ENCODE measurements at regions not wholly inside any gene's neighbourhood (a gene's known extent, or its start where the extent isn't known, plus 50 kb on each side); places are given as distances from the start of the nearest gene placed in this dataset.

DNA sequence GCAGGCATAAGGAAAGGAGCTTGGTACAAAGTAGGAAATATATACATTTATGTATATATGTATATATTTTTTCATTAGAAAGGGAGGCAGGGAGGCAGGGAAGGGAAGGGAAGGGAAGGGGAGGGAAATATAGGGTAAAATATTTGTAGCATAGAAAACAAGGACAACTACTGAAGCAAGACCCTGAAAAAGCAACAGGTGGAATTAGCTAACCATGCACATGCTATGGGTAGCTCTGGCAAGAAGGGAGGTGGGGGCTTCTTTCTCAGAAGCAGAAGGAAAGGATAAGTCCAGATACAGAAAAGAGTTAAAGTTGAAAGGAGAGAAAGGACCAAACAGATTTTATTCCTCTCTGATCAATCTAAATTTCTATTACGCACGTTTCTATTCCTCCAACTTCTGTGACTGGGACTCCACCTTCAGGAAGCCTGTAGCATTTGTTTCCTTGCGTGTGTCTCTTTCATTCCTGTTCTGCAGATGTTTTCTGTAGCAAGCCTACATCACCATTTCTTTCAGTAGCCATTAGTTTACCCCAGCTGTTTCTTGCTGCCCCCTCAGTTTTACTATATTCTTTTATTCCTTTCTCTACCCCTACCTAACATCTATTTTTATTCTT, 82.9 kb downstream of the OR13H1 start:
- no peaks in the 10 kb centered on the region for H3K36me3 ChIP-seq (ENCODE audit: control insufficient read depth in 2 of 2, insufficient read depth in 1 of 2, low read length in 2 of 2)
- CTCF ChIA-PET, result interaction anchor here (0.6 to 1.2 kb wide), 3 partner anchors 122 to 652 kb away, joined by 3 to 4 read pairs (median 3); no protein-coding TSS in a partner anchor

DNA sequence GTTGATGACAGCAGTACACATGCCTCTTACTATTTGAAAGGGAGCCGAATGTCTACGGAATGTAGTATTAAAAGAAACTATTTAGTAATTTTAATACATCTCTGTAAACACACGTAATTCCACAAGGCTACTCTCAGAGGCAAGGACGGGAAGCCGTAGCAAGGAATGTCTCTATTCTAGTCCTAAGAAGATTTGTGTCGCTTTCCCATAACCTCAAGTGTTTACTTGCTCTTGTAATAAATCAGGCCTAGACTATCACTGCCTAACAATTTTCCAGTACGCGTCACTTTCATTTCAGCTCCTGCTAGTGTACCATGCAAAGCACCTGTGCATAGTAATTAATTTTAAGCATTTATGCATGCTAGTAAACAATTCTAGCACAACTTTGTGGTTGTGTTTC, 86.7 kb downstream of the OR13H1 start:
- Histone ChIP-seq H3K4me3 (ENCODE audit: low read depth, low read length) (no peak overlapping the region), H3K36me3 (ENCODE audit: control insufficient read depth in 2 of 2, insufficient read depth in 1 of 2, low read length in 2 of 2) (no peaks in the 10 kb centered on the region), H3K9me3 (ENCODE audit: control insufficient read depth, insufficient read depth, low read depth, low read length) (no peaks in the 10 kb centered on the region; the same call in 1 of the 2 replicates), H3K4me1 (ENCODE audit: control insufficient read depth, insufficient read depth, low read length) (no peaks in the 10 kb centered on the region), H3K27ac (ENCODE audit: extremely low read depth, low read depth, low read length) (no peak overlapping the region)
- ChIA-PET CTCF (interaction anchor here (0.7 to 2.0 kb wide), 2 partner anchors 530 to 635 kb away, joined by 3 to 10 read pairs; no protein-coding TSS in a partner anchor), POLR2A (no interaction called here)
- TF ChIP-seq, protein P1, sequence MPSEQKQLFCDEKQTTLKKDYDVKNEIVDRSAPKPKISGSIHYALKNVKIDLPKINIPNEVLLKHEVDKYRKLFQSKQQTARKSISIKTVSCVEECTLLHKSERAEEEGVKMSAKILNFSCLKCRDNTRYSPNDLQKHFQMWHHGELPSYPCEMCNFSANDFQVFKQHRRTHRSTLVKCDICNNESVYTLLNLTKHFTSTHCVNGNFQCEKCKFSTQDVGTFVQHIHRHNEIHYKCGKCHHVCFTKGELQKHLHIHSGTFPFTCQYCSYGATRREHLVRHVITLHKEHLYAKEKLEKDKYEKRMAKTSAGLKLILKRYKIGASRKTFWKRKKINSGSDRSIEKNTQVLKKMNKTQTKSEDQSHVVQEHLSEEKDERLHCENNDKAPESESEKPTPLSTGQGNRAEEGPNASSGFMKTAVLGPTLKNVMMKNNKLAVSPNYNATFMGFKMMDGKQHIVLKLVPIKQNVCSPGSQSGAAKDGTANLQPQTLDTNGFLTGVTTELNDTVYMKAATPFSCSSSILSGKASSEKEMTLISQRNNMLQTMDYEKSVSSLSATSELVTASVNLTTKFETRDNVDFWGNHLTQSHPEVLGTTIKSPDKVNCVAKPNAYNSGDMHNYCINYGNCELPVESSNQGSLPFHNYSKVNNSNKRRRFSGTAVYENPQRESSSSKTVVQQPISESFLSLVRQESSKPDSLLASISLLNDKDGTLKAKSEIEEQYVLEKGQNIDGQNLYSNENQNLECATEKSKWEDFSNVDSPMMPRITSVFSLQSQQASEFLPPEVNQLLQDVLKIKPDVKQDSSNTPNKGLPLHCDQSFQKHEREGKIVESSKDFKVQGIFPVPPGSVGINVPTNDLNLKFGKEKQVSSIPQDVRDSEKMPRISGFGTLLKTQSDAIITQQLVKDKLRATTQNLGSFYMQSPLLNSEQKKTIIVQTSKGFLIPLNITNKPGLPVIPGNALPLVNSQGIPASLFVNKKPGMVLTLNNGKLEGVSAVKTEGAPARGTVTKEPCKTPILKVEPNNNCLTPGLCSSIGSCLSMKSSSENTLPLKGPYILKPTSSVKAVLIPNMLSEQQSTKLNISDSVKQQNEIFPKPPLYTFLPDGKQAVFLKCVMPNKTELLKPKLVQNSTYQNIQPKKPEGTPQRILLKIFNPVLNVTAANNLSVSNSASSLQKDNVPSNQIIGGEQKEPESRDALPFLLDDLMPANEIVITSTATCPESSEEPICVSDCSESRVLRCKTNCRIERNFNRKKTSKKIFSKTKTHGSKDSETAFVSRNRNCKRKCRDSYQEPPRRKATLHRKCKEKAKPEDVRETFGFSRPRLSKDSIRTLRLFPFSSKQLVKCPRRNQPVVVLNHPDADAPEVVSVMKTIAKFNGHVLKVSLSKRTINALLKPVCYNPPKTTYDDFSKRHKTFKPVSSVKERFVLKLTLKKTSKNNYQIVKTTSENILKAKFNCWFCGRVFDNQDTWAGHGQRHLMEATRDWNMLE (tag by site-specific recombination; conservative IDR thresholded peaks at IDR 0.05; ENCODE audit: low read depth), result no peak
- TF ChIP-seq, protein P2, sequence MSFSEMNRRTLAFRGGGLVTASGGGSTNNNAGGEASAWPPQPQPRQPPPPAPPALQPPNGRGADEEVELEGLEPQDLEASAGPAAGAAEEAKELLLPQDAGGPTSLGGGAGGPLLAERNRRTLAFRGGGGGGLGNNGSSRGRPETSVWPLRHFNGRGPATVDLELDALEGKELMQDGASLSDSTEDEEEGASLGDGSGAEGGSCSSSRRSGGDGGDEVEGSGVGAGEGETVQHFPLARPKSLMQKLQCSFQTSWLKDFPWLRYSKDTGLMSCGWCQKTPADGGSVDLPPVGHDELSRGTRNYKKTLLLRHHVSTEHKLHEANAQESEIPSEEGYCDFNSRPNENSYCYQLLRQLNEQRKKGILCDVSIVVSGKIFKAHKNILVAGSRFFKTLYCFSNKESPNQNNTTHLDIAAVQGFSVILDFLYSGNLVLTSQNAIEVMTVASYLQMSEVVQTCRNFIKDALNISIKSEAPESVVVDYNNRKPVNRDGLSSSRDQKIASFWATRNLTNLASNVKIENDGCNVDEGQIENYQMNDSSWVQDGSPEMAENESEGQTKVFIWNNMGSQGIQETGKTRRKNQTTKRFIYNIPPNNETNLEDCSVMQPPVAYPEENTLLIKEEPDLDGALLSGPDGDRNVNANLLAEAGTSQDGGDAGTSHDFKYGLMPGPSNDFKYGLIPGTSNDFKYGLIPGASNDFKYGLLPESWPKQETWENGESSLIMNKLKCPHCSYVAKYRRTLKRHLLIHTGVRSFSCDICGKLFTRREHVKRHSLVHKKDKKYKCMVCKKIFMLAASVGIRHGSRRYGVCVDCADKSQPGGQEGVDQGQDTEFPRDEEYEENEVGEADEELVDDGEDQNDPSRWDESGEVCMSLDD (tag by site-specific recombination; IDR thresholded peaks at IDR 0.05), result no peak
- TF ChIP-seq ZNF416 (tag by site-specific recombination; IDR thresholded peaks at IDR 0.05) (no peak), ZNF658 (tag by site-specific recombination; IDR thresholded peaks at IDR 0.05) (no peak), ZNF473 (tag by site-specific recombination; IDR thresholded peaks at IDR 0.05) (no peak), ZNF768 (tag by site-specific recombination; IDR thresholded peaks at IDR 0.05) (no peak), ZNF274 (IDR thresholded peaks at IDR 0.05; ENCODE audit: low read length) (no peak), ZNF274 (tag by site-specific recombination; IDR thresholded peaks at IDR 0.05; ENCODE audit: borderline replicate concordance) (no peak), EGR2 (tag by site-specific recombination; IDR thresholded peaks at IDR 0.05; ENCODE audit: low read depth) (no peak), ZFP69B (tag by site-specific recombination; IDR thresholded peaks at IDR 0.05) (no peak), ZNF610 (tag by site-specific recombination; IDR thresholded peaks at IDR 0.05; ENCODE audit: borderline replicate concordance) (no peak)

More for the DNA sequence above, 82.9 kb downstream of the OR13H1 start:
- no peaks in the 10 kb centered on the region for H3K4me1 ChIP-seq (ENCODE audit: control insufficient read depth, insufficient read depth, low read length)
- no peak overlapping the region for H3K4me3 ChIP-seq (ENCODE audit: low read depth, low read length)
- H3K27ac ChIP-seq (ENCODE audit: extremely low read depth, low read depth, low read length), result no peak overlapping the region
- TF ChIP-seq SCRT1 (tag by site-specific recombination; IDR thresholded peaks at IDR 0.05; ENCODE audit: borderline replicate concordance) (peak; percentile 58; the same call in 1 of the 2 replicates), EGR2 (tag by site-specific recombination; IDR thresholded peaks at IDR 0.05; ENCODE audit: low read depth) (no peak), ZNF654 (tag by site-specific recombination; IDR thresholded peaks at IDR 0.05; ENCODE audit: low read depth) (0 out of 2 replicates have a peak, but pooled peaks have one; percentile 19), SCRT2 (tag by site-specific recombination; IDR thresholded peaks at IDR 0.05) (peak; percentile 91), GFI1B (tag by site-specific recombination; IDR thresholded peaks at IDR 0.05) (no peak)
- TF ChIP-seq, protein P3, sequence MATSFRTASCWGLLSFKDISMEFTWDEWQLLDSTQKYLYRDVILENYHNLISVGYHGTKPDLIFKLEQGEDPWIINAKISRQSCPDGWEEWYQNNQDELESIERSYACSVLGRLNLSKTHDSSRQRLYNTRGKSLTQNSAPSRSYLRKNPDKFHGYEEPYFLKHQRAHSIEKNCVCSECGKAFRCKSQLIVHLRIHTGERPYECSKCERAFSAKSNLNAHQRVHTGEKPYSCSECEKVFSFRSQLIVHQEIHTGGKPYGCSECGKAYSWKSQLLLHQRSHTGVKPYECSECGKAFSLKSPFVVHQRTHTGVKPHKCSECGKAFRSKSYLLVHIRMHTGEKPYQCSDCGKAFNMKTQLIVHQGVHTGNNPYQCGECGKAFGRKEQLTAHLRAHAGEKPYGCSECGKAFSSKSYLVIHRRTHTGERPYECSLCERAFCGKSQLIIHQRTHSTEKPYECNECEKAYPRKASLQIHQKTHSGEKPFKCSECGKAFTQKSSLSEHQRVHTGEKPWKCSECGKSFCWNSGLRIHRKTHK (tag by site-specific recombination; IDR thresholded peaks at IDR 0.05), result no peak
- no peaks in the 10 kb centered on the region; the same call in 1 of the 2 replicates for H3K9me3 ChIP-seq (ENCODE audit: control insufficient read depth, insufficient read depth, low read depth, low read length)
- POLR2A ChIA-PET, result no interaction called here

Measured in HEK293 (cell line).